Hematopoietic multipotent progenitor cell (in vitro differentiated cells): ENCODE measurements at regions not wholly inside any gene's neighbourhood (a gene's known extent, or its start where the extent isn't known, plus 50 kb on each side); places are given as distances from the start of the nearest gene placed in this dataset.

ENCODE experiments used
- DNase-seq, 3 donors: peaks; one replicate each; pipeline ENCODE4 v3.0.0-alpha.2; 2011 to 2015; ENCODE audit warnings: low read depth in 2 of 3, low spot score in 2 of 3

- DNase-seq, result no peak
Measured at GRCh38 chr16:26281381-26282110, 589.8 kb downstream of the HS3ST4 start.

GRCh38 chr16:26295625-26296304 is 604.0 kb downstream of the HS3ST4 start:
- no peak for DNase-seq

- DNase-seq, result no peak
Measured at GRCh38 chr16:26301516-26301915, 609.8 kb downstream of the HS3ST4 start.

GRCh38 chr16:26316683-26317464 is 625.1 kb downstream of the HS3ST4 start:
- DNase-seq, result no peak

- no peak for DNase-seq
Measured at GRCh38 chr16:26317885-26318284, 626.1 kb downstream of the HS3ST4 start.

GRCh38 chr16:26330654-26331053 is 638.9 kb downstream of the HS3ST4 start:
- no peak for DNase-seq

GRCh38 chr16:26334218-26335111 is 642.7 kb downstream of the HS3ST4 start:
- no peak for DNase-seq

- DNase-seq, result no peak
Measured at GRCh38 chr16:26335236-26335853, 643.6 kb downstream of the HS3ST4 start.

GRCh38 chr16:26342621-26343020 is 650.9 kb downstream of the HS3ST4 start:
- DNase-seq, result no peak

- no peak for DNase-seq
Measured at GRCh38 chr16:26344240-26344776, 652.5 kb downstream of the HS3ST4 start.

- DNase-seq, result no peak
Measured at GRCh38 chr16:26344976-26345375, 653.2 kb downstream of the HS3ST4 start.

GRCh38 chr16:26345966-26346365 is 654.2 kb downstream of the HS3ST4 start:
- no peak for DNase-seq

- DNase-seq, result no peak
Measured at GRCh38 chr16:26348095-26348494, 656.3 kb downstream of the HS3ST4 start.

GRCh38 chr16:26360867-26361266 is 669.1 kb downstream of the HS3ST4 start:
- DNase-seq, result no peak

- no peak for DNase-seq
Measured at GRCh38 chr16:26363581-26363980, 671.8 kb downstream of the HS3ST4 start.

GRCh38 chr16:26365161-26365940 is 673.6 kb downstream of the HS3ST4 start:
- DNase-seq, result no peak

GRCh38 chr16:26371349-26371869 is 679.6 kb downstream of the HS3ST4 start:
- DNase-seq, result no peak

- DNase-seq, result no peak
Measured at GRCh38 chr16:26374279-26374925, 682.6 kb downstream of the HS3ST4 start.
